ENCODE measurements at regions not wholly inside any gene's neighbourhood (a gene's known extent, or its start where the extent isn't known, plus 50 kb on each side); places are given as distances from the start of the nearest gene placed in this dataset.

DNA sequence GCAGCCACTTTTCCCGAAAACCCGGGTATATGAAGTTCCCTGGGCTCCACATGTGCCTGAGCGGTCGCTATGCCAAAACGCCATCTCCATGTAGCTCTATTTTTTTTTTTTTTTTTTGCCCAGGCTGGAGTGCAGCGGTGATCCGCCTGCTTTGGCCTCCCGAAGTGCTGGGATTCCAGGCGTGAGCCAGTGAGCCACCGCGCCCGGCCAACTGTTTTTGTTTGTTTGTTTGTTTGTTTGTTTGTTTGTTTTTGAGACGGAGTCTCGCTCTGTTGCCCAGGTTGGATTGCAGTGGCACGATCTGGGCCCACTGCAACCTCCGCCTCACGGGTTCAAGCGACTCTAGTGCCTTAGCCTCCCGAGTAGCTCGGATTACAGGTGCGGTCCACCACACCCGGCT is 237.5 kb upstream of the IRAK1BP1 start:
- no peak for TF ChIP-seq POLR2A (IDR thresholded peaks at IDR 0.05)
- TF ChIP-seq, protein P1, sequence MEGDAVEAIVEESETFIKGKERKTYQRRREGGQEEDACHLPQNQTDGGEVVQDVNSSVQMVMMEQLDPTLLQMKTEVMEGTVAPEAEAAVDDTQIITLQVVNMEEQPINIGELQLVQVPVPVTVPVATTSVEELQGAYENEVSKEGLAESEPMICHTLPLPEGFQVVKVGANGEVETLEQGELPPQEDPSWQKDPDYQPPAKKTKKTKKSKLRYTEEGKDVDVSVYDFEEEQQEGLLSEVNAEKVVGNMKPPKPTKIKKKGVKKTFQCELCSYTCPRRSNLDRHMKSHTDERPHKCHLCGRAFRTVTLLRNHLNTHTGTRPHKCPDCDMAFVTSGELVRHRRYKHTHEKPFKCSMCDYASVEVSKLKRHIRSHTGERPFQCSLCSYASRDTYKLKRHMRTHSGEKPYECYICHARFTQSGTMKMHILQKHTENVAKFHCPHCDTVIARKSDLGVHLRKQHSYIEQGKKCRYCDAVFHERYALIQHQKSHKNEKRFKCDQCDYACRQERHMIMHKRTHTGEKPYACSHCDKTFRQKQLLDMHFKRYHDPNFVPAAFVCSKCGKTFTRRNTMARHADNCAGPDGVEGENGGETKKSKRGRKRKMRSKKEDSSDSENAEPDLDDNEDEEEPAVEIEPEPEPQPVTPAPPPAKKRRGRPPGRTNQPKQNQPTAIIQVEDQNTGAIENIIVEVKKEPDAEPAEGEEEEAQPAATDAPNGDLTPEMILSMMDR (IDR thresholded peaks at IDR 0.05): no peak
